A549 (cell line): ENCODE measurements at regions not wholly inside any gene's neighbourhood (a gene's known extent, or its start where the extent isn't known, plus 50 kb on each side); places are given as distances from the start of the nearest gene placed in this dataset.

Experiments
- ATAC-seq, 2 experiments: fragments of 200-7000 bp in 1 of 2; fragments of >200 bp in 1 of 2; cut with Nextera tagmentation in 1 of 2; cut with Tn5 transposase in 1 of 2; 3 replicates each; pipeline versions ENCODE4 v1.8.0 to v1.9.1; 2018 to 2020; ENCODE audit warnings: mild to moderate bottlenecking in 1 of 2, moderate library complexity in 1 of 2
- CTCF ChIA-PET: fragments of 300-600 bp; sonication (Branson Sonifier 250); formaldehyde crosslinking; extraction: SDS; loops from one replicate; lab custom pipeline; 2021; ENCODE audit warnings: antibody characterized with exemption, inconsistent platforms; lab: Yijun Ruan, JAX
- POLR2A ChIA-PET: fragments of 350-600 bp; formaldehyde crosslinking; extraction: SDS; loops from one replicate; lab custom pipeline; 2021; ENCODE audit warnings: antibody characterized with exemption, inconsistent platforms; lab: Yijun Ruan, JAX
- DNase-seq, 2 experiments: peaks; one replicate each; pipeline versions ENCODE4 v3.0.0 to v3.0.0-alpha.2; 2011 to 2016; ENCODE audit warnings: low read depth in 1 of 2, low spot score in 1 of 2
- FAIRE-seq: peaks from 2 replicates; lab custom pipeline; 2011; peaks lifted over from hg19 to GRCh38; lab: Jason Lieb, UNC
- H3K27ac ChIP-seq, 2 experiments: fragments of >200 bp; sonication (Bioruptor Twin); formaldehyde crosslinking; 3 replicates each; pipeline ENCODE4 v1.5.1; 2016 to 2017
- H3K4me1 ChIP-seq: fragments of >200 bp; sonication (Bioruptor Twin); formaldehyde crosslinking; 3 replicates; pipeline ENCODE4 v1.6.1; 2016
- H3K4me2 ChIP-seq: fragments of >200 bp; sonication (Bioruptor Twin); formaldehyde crosslinking; 3 replicates; pipeline ENCODE4 v1.6.1; 2016
- H3K4me3 ChIP-seq: fragments of >200 bp; sonication (Bioruptor Twin); formaldehyde crosslinking; 3 replicates; pipeline ENCODE4 v1.5.1; 2016
- H3K9me3 ChIP-seq: fragments of >200 bp; sonication (Bioruptor Twin); formaldehyde crosslinking; 3 replicates; pipeline ENCODE4 v1.6.1; 2016
- BCL3 ChIP-seq: fragments of >200 bp; sonication (Bioruptor Twin); formaldehyde crosslinking; IDR thresholded peaks from 3 replicates; pipeline ENCODE4 v1.6.1; 2016
- BHLHE40 ChIP-seq: IDR thresholded peaks from 2 replicates; pipeline ENCODE4 v1.6.1; 2012; ENCODE audit warnings: low read depth, low read length, inconsistent platforms
- CHD4 ChIP-seq: fragments of 200-600 bp; sonication (generic); IDR thresholded peaks from 2 replicates; pipeline ENCODE4 v1.6.1; 2016; ENCODE audit warnings: antibody characterized with exemption, mild to moderate bottlenecking, borderline replicate concordance
- CTCF ChIP-seq: fragments of >200 bp; sonication (Bioruptor Twin); formaldehyde crosslinking; IDR thresholded peaks from 3 replicates; pipeline ENCODE4 v1.5.1; 2016
- EHMT2 ChIP-seq: fragments of 200-600 bp; sonication (generic); IDR thresholded peaks from 2 replicates; pipeline ENCODE4 v1.6.1; 2016; ENCODE audit warnings: antibody characterized with exemption, low read depth, mild to moderate bottlenecking, moderate library complexity
- EP300 ChIP-seq, 2 experiments: fragments of >200 bp; sonication (Bioruptor Twin); formaldehyde crosslinking; IDR thresholded peaks; 2 replicates in 1 of 2; 3 replicates in 1 of 2; pipeline ENCODE4 v1.6.1; 2016 to 2017
- FOSB ChIP-seq: fragments of 250-450 bp; sonication (Bioruptor Pico); IDR thresholded peaks from 2 replicates; pipeline ENCODE4 v1.5.0; 2020; ENCODE audit warnings: mild to moderate bottlenecking, moderate library complexity
- FOXS1 ChIP-seq: fragments of 250-450 bp; sonication (Bioruptor Pico); IDR thresholded peaks from 2 replicates; pipeline ENCODE4 v1.5.0; 2020; ENCODE audit warnings: mild to moderate bottlenecking, moderate library complexity
- HES2 ChIP-seq: fragments of >200 bp; sonication (Bioruptor Twin); formaldehyde crosslinking; IDR thresholded peaks from 2 replicates; pipeline ENCODE4 v1.6.1; 2016
- HOXA7 ChIP-seq: fragments of 250-450 bp; sonication (Bioruptor Pico); IDR thresholded peaks from 2 replicates; pipeline ENCODE4 v1.5.0; 2020; ENCODE audit warnings: mild to moderate bottlenecking, moderate library complexity
- MAX ChIP-seq: IDR thresholded peaks from 2 replicates; pipeline ENCODE4 v1.6.1; 2012
- MYC ChIP-seq: IDR thresholded peaks from 2 replicates; pipeline ENCODE4 v1.6.1; 2012; ENCODE audit warnings: mild to moderate bottlenecking, inconsistent platforms, low read length, improper control_type of control experiment, borderline replicate concordance
- NFE2L2 ChIP-seq: fragments of 150-350 bp; conservative IDR thresholded peaks from 2 replicates; pipeline ENCODE4 v1.6.1; 2014; ENCODE audit warnings: low read length
- NR3C1 ChIP-seq: fragments of >200 bp; sonication (Bioruptor Twin); formaldehyde crosslinking; IDR thresholded peaks from 3 replicates; pipeline ENCODE4 v1.6.1; 2017
- PHF8 ChIP-seq: fragments of 200-600 bp; sonication (generic); IDR thresholded peaks from 2 replicates; pipeline ENCODE4 v1.6.1; 2016; ENCODE audit warnings: low read depth, mild to moderate bottlenecking, antibody characterized with exemption, moderate library complexity, borderline replicate concordance
- RAD21 ChIP-seq, 2 experiments: fragments of >200 bp in 1 of 2; sonication (Bioruptor Twin) in 1 of 2; formaldehyde crosslinking in 1 of 2; IDR thresholded peaks in 1 of 2; conservative IDR thresholded peaks in 1 of 2; 2 replicates in 1 of 2; 3 replicates in 1 of 2; pipeline ENCODE4 v1.6.1; 2012 to 2018; ENCODE audit warnings: inconsistent platforms in 1 of 2
- REST ChIP-seq: fragments of 200-600 bp; sonication (generic); IDR thresholded peaks from 2 replicates; pipeline ENCODE4 v1.6.1; 2016; ENCODE audit warnings: antibody characterized with exemption, mild to moderate bottlenecking, moderate library complexity
- RFX5 ChIP-seq: fragments of 450-650 bp; IDR thresholded peaks from 2 replicates; pipeline ENCODE4 v1.7.1; 2014; ENCODE audit warnings: antibody characterized with exemption, mild to moderate bottlenecking, moderate library complexity
- ZFP36 ChIP-seq: fragments of 450-650 bp; IDR thresholded peaks from 2 replicates; pipeline ENCODE4 v1.6.1; 2014; ENCODE audit warnings: borderline replicate concordance; ENCODE audit not compliant: partially characterized antibody
- WGBS: methylation state at CpG from one replicate; pipeline ENCODE4 v1.1.6; 2017; ENCODE audit errors: missing lambda C conversion rate; 5-methylcytosine and 5-hydroxymethylcytosine counted together

- no peak for TF ChIP-seq ZFP36
- no peak for TF ChIP-seq CTCF
- TF ChIP-seq BCL3: no peak
- TF ChIP-seq FOSB (CRISPR knock-in tag): no peak
These were observed 132.0 kb upstream of the MOCS2 start (continued) for GRCh38 chr5:53241572-53241971.

- no peak for FAIRE-seq
These were observed 133.8 kb upstream of the MOCS2 start for GRCh38 chr5:53243403-53243802.

GRCh38 chr5:53246042-53246836 is 136.7 kb upstream of the MOCS2 start:
- H3K9me3 ChIP-seq: no peaks in the 10 kb centered on the region
- DNase-seq (no peak), ATAC-seq (no peak), FAIRE-seq (no peak)
- no peak overlapping the region for H3K4me2 ChIP-seq
- peaks cover 24% of the 10 kb centered on the region for H3K4me1 ChIP-seq
- ChIA-PET CTCF (no interaction called here), POLR2A (no interaction called here)
- 71% methylated on average over 8 of the region's 8 CpGs for WGBS
- H3K27ac ChIP-seq: no peak overlapping the region
- H3K4me3 ChIP-seq: no peak overlapping the region
- TF ChIP-seq FOXS1 (CRISPR knock-in tag): no peak
- TF ChIP-seq MYC: no peak
- no peak for TF ChIP-seq MAX
- no peak for TF ChIP-seq EP300 (IDR thresholded peaks at IDR 0.05)
- no peak for TF ChIP-seq NFE2L2
- TF ChIP-seq EHMT2: no peak
- TF ChIP-seq HOXA7: no peak
- no peak for TF ChIP-seq ZFP36
- no peak for TF ChIP-seq FOSB (CRISPR knock-in tag)
- TF ChIP-seq RFX5: no peak
- TF ChIP-seq REST: no peak
- no peak for TF ChIP-seq BHLHE40
- TF ChIP-seq HES2: no peak
- TF ChIP-seq NR3C1: no peak
- TF ChIP-seq CHD4: no peak

More at GRCh38 chr5:53243403-53243802, 133.8 kb upstream of the MOCS2 start:
- TF ChIP-seq CHD4: no peak
- no peak for TF ChIP-seq PHF8
- TF ChIP-seq RAD21 (conservative IDR thresholded peaks at IDR 0.05 in 1 of 2, IDR thresholded peaks at IDR 0.05 in 1 of 2): 0 out of 5 replicates have a peak, but pooled peaks of 1 of the 2 experiments have one; percentile 17
- H3K4me2 ChIP-seq: no peak overlapping the region
- POLR2A ChIA-PET: no interaction called here
- H3K4me1 ChIP-seq: peaks cover 4% of the 10 kb centered on the region; the same call in 1 of the 3 replicates
- H3K27ac ChIP-seq: no peak overlapping the region
- no peaks in the 10 kb centered on the region for H3K9me3 ChIP-seq
- no peak for ATAC-seq
- H3K4me3 ChIP-seq: no peak overlapping the region
- WGBS: 62% methylated on average over 3 of the region's 3 CpGs
- CTCF ChIA-PET: interaction anchor here (1.6 kb wide), 1 partner anchor 10 kb away, joined by 5 read pairs; no protein-coding TSS in a partner anchor
- DNase-seq: no peak
